HG02885 (cell line): ENCODE measurements at regions not wholly inside any gene's neighbourhood (a gene's known extent, or its start where the extent isn't known, plus 50 kb on each side); places are given as distances from the start of the nearest gene placed in this dataset.

ENCODE experiments used
- ATAC-seq: cut with Tn5 transposase; IDR thresholded peaks from one replicate; pipeline ENCODE4 v1.9.1; 2021; ENCODE audit warnings: mild to moderate bottlenecking; ENCODE audit not compliant: unreplicated experiment, poor library complexity

- ATAC-seq: no peak
Measured at GRCh38 chr2:10964052-10964790, 52.5 kb downstream of the KCNF1 start.

GRCh38 chr2:10965241-10965843, 53.6 kb downstream of the KCNF1 start:
- ATAC-seq: no peak

GRCh38 chr2:10966056-10966455, 54.3 kb downstream of the KCNF1 start:
- no peak for ATAC-seq

GRCh38 chr2:10966741-10967140, 55.0 kb downstream of the KCNF1 start:
- no peak for ATAC-seq

GRCh38 chr2:10968176-10968575, 56.4 kb downstream of the KCNF1 start:
- ATAC-seq: no peak

- ATAC-seq: no peak
Measured at GRCh38 chr2:10970666-10971065, 58.9 kb downstream of the KCNF1 start.

- no peak for ATAC-seq
Measured at GRCh38 chr2:10971161-10971887, 59.6 kb downstream of the KCNF1 start.

GRCh38 chr2:10971888-10972260, 60.1 kb downstream of the KCNF1 start:
- no peak for ATAC-seq

GRCh38 chr2:10972683-10973433, 61.1 kb downstream of the KCNF1 start:
- no peak for ATAC-seq

GRCh38 chr2:10973766-10974165, 62.0 kb downstream of the KCNF1 start:
- no peak for ATAC-seq

- ATAC-seq: no peak
Measured at GRCh38 chr2:10977003-10977402, 65.3 kb downstream of the KCNF1 start.

- ATAC-seq: no peak
Measured at GRCh38 chr2:10977621-10978020, 65.9 kb downstream of the KCNF1 start.

GRCh38 chr2:10978090-10978670, 66.4 kb downstream of the KCNF1 start:
- ATAC-seq: no peak

GRCh38 chr2:10980071-10980470, 68.3 kb downstream of the KCNF1 start:
- no peak for ATAC-seq

- no peak for ATAC-seq
Measured at GRCh38 chr2:10980886-10981425, 69.2 kb downstream of the KCNF1 start.

- ATAC-seq: no peak
Measured at GRCh38 chr2:10981451-10981850, 69.7 kb downstream of the KCNF1 start.

- no peak for ATAC-seq
Measured at GRCh38 chr2:10981941-10982431, 70.3 kb downstream of the KCNF1 start.

- no peak for ATAC-seq
Measured at GRCh38 chr2:10982931-10983701, 71.4 kb downstream of the KCNF1 start.

- ATAC-seq: no peak
Measured at GRCh38 chr2:10983711-10984110, 72.0 kb downstream of the KCNF1 start.
